K562 (cell line): ENCODE measurements at regions not wholly inside any gene's neighbourhood (a gene's known extent, or its start where the extent isn't known, plus 50 kb on each side); places are given as distances from the start of the nearest gene placed in this dataset.

Experiments
- ATAC-seq: fragments of 200-7000 bp; cut with Tn5 transposase; 3 replicates; pipeline ENCODE4 v1.9.1; 2020; ENCODE audit warnings: moderate library complexity
- BruUV-seq: library from RNA; stranded (reverse); fragments of 400-500 nt; replicated peaks from 2 replicates; lab custom pipeline; 2021; lab: Mats Ljungman, UMichigan
- CTCF ChIA-PET: fragments of 300-600 bp; formaldehyde crosslinking; extraction: SDS; loops from one replicate; lab custom pipeline; 2021; ENCODE audit warnings: low intra/inter-chr PET ratio; lab: Yijun Ruan, JAX
- POLR2A ChIA-PET: fragments of 300-600, 350-650 bp; sonication (Branson Sonifier 250); formaldehyde crosslinking; extraction: SDS; loops from one replicate; lab custom pipeline; 2021; ENCODE audit warnings: antibody characterized with exemption, inconsistent platforms; lab: Yijun Ruan, JAX
- DNase-seq, 4 experiments: peaks; one replicate each; pipeline versions ENCODE4 v3.0.0 to v3.0.0-alpha.2; 2011 to 2018; ENCODE audit warnings: low spot score in 3 of 4, mixed read lengths in 3 of 4; ENCODE audit errors: extremely low read depth in 1 of 4
- FAIRE-seq: peaks from 2 replicates; lab custom pipeline; 2011; peaks lifted over from hg19 to GRCh38; lab: Jason Lieb, UNC
- H2AFZ ChIP-seq: 2 replicates; pipeline ENCODE4 v1.6.0; 2011; ENCODE audit warnings: low read depth, low read length, control low read depth, inconsistent platforms
- H3K27ac ChIP-seq: fragments of 200-600 bp; 3 replicates; pipeline ENCODE4 v1.8.0; 2011; ENCODE audit warnings: low read depth, mild to moderate bottlenecking, control low read depth, inconsistent platforms, low read length, moderate library complexity, mixed read lengths; ENCODE audit errors: extremely low read depth
- H3K27me3 ChIP-seq, 2 experiments: fragments of 300-600 bp in 1 of 2; 2 replicates in 1 of 2; 3 replicates in 1 of 2; pipeline versions ENCODE4 v1.6.0 to v1.8.0; 2011; ENCODE audit warnings: inconsistent platforms in 2 of 2, low read length in 2 of 2, mild to moderate bottlenecking in 1 of 2, mixed read lengths in 1 of 2, moderate library complexity in 1 of 2; ENCODE audit not compliant: control insufficient read depth in 2 of 2, insufficient read depth in 2 of 2
- H3K36me3 ChIP-seq: fragments of 300-600 bp; 3 replicates; pipeline ENCODE4 v1.8.0; 2011; ENCODE audit warnings: mild to moderate bottlenecking, low read length, inconsistent platforms; ENCODE audit not compliant: control insufficient read depth, insufficient read depth
- H3K4me1 ChIP-seq, 2 experiments: fragments of 200-600 bp in 1 of 2; replicated peaks in 1 of 2; 2 replicates in 1 of 2; 3 replicates in 1 of 2; pipeline versions ENCODE4 v1.5.1 to v1.8.0; 2011; ENCODE audit warnings: inconsistent platforms in 2 of 2, low read length in 2 of 2, mild to moderate bottlenecking in 1 of 2, mixed read lengths in 1 of 2, moderate library complexity in 1 of 2; ENCODE audit not compliant: control insufficient read depth in 2 of 2, insufficient read depth in 2 of 2
- H3K4me2 ChIP-seq: 2 replicates; pipeline ENCODE4 v1.6.1; 2011; ENCODE audit warnings: low read length, control low read depth, inconsistent platforms, mixed read lengths; ENCODE audit not compliant: insufficient read depth
- H3K4me3 ChIP-seq: fragments of 200-600 bp; sonication (generic), shearing (Covaris generic); 2 replicates; pipeline ENCODE4 v1.5.1; 2016; ENCODE audit warnings: control low read depth, inconsistent platforms
- H3K79me2 ChIP-seq: fragments of 200-600 bp; 3 replicates; pipeline ENCODE4 v1.8.0; 2011; ENCODE audit warnings: low read length, inconsistent platforms; ENCODE audit not compliant: control insufficient read depth, insufficient read depth
- H3K9ac ChIP-seq, 2 experiments: 2 replicates each; pipeline versions ENCODE4 v1.6.0 to v1.6.1; 2011; ENCODE audit warnings: low read depth in 2 of 2, low read length in 2 of 2, control low read depth in 1 of 2, inconsistent platforms in 1 of 2, mild to moderate bottlenecking in 1 of 2, mixed read lengths in 1 of 2; ENCODE audit not compliant: insufficient read depth in 1 of 2
- H3K9me1 ChIP-seq: one replicate; pipeline ENCODE4 v1.6.0; 2011; ENCODE audit warnings: inconsistent platforms, mild to moderate bottlenecking, low read length, moderate library complexity; ENCODE audit not compliant: control insufficient read depth, insufficient read depth
- H3K9me3 ChIP-seq: replicated peaks from 2 replicates; pipeline ENCODE4 v1.5.1; 2011; ENCODE audit warnings: low read depth, low read length, inconsistent platforms; ENCODE audit not compliant: control insufficient read depth, insufficient read depth
- H4K20me1 ChIP-seq: replicated peaks from 2 replicates; pipeline ENCODE4 v1.6.1; 2011; ENCODE audit warnings: low read length, inconsistent platforms, mixed read lengths; ENCODE audit not compliant: control insufficient read depth, insufficient read depth
- GATA2 ChIP-seq: sonication (generic); formaldehyde crosslinking; IDR thresholded peaks from 2 replicates; pipeline ENCODE4 v1.4.0; 2020; ENCODE audit warnings: mild to moderate bottlenecking, missing genetic modification reagents
- NR2C1 ChIP-seq, 2 experiments: fragments of 450-650 bp; IDR thresholded peaks; 2 replicates each; pipeline ENCODE4 v1.6.1; 2017; ENCODE audit warnings: mild to moderate bottlenecking in 2 of 2, antibody characterized with exemption in 1 of 2, inconsistent platforms in 1 of 2, missing compliant biosample characterization in 1 of 2, missing genetic modification characterization in 1 of 2
- RHOXF2B ChIP-seq: fragments of 250-450 bp; sonication (Bioruptor Pico); conservative IDR thresholded peaks from 2 replicates; pipeline ENCODE4 v1.5.1; 2021
- USF2 ChIP-seq: sonication (generic); formaldehyde crosslinking; IDR thresholded peaks from 2 replicates; pipeline ENCODE4 v1.5.0; 2020; ENCODE audit warnings: missing genetic modification reagents
- ZNF23 ChIP-seq: fragments of 250-450 bp; sonication (Bioruptor Pico); IDR thresholded peaks from 2 replicates; pipeline ENCODE4 v1.4.0; 2020; ENCODE audit warnings: mild to moderate bottlenecking
- ZNF717 ChIP-seq: fragments of 250-450 bp; sonication (Bioruptor Pico); IDR thresholded peaks from 2 replicates; pipeline ENCODE4 v1.5.0; 2021
- in situ Hi-C: fragments of 300-500 bp; cut with MboI; formaldehyde crosslinking; loops from 4 replicates; pipeline ENCODE4 v1.15.0; 2018; ENCODE audit warnings: inconsistent platforms, mixed read lengths
- intact Hi-C: fragments of 100-400 bp; cut with micrococcal nuclease; formaldehyde crosslinking; loops from 2 replicates; pipeline ENCODE4 v1.14.2; 2022

- no peak for TF ChIP-seq NR2C1 (IDR thresholded peaks at IDR 0.05)
- TF ChIP-seq NR2C1 (tag; IDR thresholded peaks at IDR 0.05), result no peak
- TF ChIP-seq ZNF23 (CRISPR knock-in tag), result no peak
- TF ChIP-seq, all 486 proteins: peak for 10
These were observed 68.8 kb upstream of the PPP2R2B start (continued) for GRCh38 chr5:146947181-146947941.

GRCh38 chr5:146948666-146949065 lies 70.1 kb upstream of the PPP2R2B start:
- H3K9ac ChIP-seq, result no peak overlapping the region
- in situ Hi-C loops, result no loop called here
- CTCF ChIA-PET, result no interaction called here

More at GRCh38 chr5:146948666-146949065, 70.1 kb upstream of the PPP2R2B start:
- no peaks in the 10 kb centered on the region for H3K79me2 ChIP-seq
- H4K20me1 ChIP-seq, result no peaks in the 10 kb centered on the region
- TF ChIP-seq RHOXF2B (CRISPR knock-in tag) (no peak), USF2 (CRISPR knock-in tag) (no peak), ZNF717 (CRISPR knock-in tag) (no peak), GATA2 (CRISPR knock-in tag) (no peak)
- H3K4me1 ChIP-seq, result no peaks in the 10 kb centered on the region
- BruUV-seq, result no TSS peak
- no peak overlapping the region for H3K27ac ChIP-seq
- ATAC-seq (no peak), DNase-seq (no peak), FAIRE-seq (no peak)
- H3K4me3 ChIP-seq, result no peak overlapping the region
- no peaks in the 10 kb centered on the region for H3K9me3 ChIP-seq
- H3K36me3 ChIP-seq, result no peaks in the 10 kb centered on the region
- no peak overlapping the region for H3K4me2 ChIP-seq
- H3K9me1 ChIP-seq, result no peaks in the 10 kb centered on the region
- intact Hi-C loops, result no loop called here
- H2AFZ ChIP-seq, result no peak overlapping the region
- no peaks in the 10 kb centered on the region for H3K27me3 ChIP-seq
- POLR2A ChIA-PET, result no interaction called here
